Mammary epithelial cell (primary cell): ENCODE measurements at regions not wholly inside any gene's neighbourhood (a gene's known extent, or its start where the extent isn't known, plus 50 kb on each side); places are given as distances from the start of the nearest gene placed in this dataset.

ENCODE experiments used
- CTCF ChIP-seq, 2 donors: IDR thresholded peaks in 1 of 2; conservative IDR thresholded peaks in 1 of 2; 2 replicates each; pipeline ENCODE4 v1.5.1; 2011 to 2012; ENCODE audit warnings: inconsistent platforms in 2 of 2, low read length in 2 of 2, mild to moderate bottlenecking in 2 of 2, control low read depth in 1 of 2, low read depth in 1 of 2; ENCODE audit not compliant: insufficient read depth in 1 of 2; ENCODE audit errors: extremely low read depth in 1 of 2
- EZH2 ChIP-seq: IDR thresholded peaks from 2 replicates; pipeline ENCODE4 v1.6.1; 2012; ENCODE audit warnings: low read length, inconsistent platforms, borderline replicate concordance

GRCh38 chr12:102321305-102322082 is 123.9 kb upstream of the PMCH start:
- TF ChIP-seq CTCF (conservative IDR thresholded peaks at IDR 0.05 in 1 of 2, IDR thresholded peaks at IDR 0.05 in 1 of 2; ENCODE audit: extremely low read depth in 1 of 2, insufficient read depth in 1 of 2, low read depth in 1 of 2, low read length in 2 of 2) (no peak), EZH2 (no peak)
